Osteocyte (in vitro differentiated cells): ENCODE measurements at regions not wholly inside any gene's neighbourhood (a gene's known extent, or its start where the extent isn't known, plus 50 kb on each side); places are given as distances from the start of the nearest gene placed in this dataset.

Experiments
- DNase-seq: peaks from one replicate; pipeline ENCODE4 v3.0.0; 2021; ENCODE audit warnings: mixed read lengths; ENCODE audit not compliant: unreplicated experiment; ENCODE audit errors: extremely low spot score
- H3K27ac Mint-ChIP-seq: one replicate; pipeline ENCODE4 v1.8.0; 2021; ENCODE audit warnings: mild to moderate bottlenecking, mixed read lengths; ENCODE audit not compliant: unreplicated experiment
- H3K27me3 Mint-ChIP-seq: one replicate; pipeline ENCODE4 v1.8.0; 2021; ENCODE audit warnings: mixed read lengths; ENCODE audit not compliant: unreplicated experiment
- H3K36me3 Mint-ChIP-seq: one replicate; pipeline ENCODE4 v1.8.0; 2021; ENCODE audit warnings: mixed read lengths; ENCODE audit not compliant: unreplicated experiment
- H3K4me1 Mint-ChIP-seq: one replicate; pipeline ENCODE4 v1.8.0; 2021; ENCODE audit warnings: mixed read lengths; ENCODE audit not compliant: unreplicated experiment
- H3K4me3 Mint-ChIP-seq: one replicate; pipeline ENCODE4 v1.8.0; 2021; ENCODE audit warnings: mild to moderate bottlenecking, moderate library complexity, mixed read lengths; ENCODE audit not compliant: unreplicated experiment
- H3K9me3 Mint-ChIP-seq: one replicate; pipeline ENCODE4 v1.8.0; 2021; ENCODE audit warnings: mixed read lengths; ENCODE audit not compliant: unreplicated experiment
- CTCF ChIP-seq: fragments of 200-600 bp; sonication (generic); IDR thresholded peaks from 2 replicates; pipeline ENCODE4 v1.5.0; 2021; ENCODE audit warnings: antibody characterized with exemption, mild to moderate bottlenecking, moderate library complexity

GRCh38 chr13:82118589-82118988 lies 1763.7 kb downstream of the SLITRK1 start:
- DNase-seq, result no peak
- H3K36me3 Mint-ChIP-seq, result no peaks in the 10 kb centered on the region
- no peak overlapping the region for H3K4me3 Mint-ChIP-seq
- H3K9me3 Mint-ChIP-seq, result peaks cover 4% of the 10 kb centered on the region
- TF ChIP-seq CTCF, result no peak
- H3K27ac Mint-ChIP-seq, result no peak overlapping the region
- H3K27me3 Mint-ChIP-seq, result no peaks in the 10 kb centered on the region
- no peaks in the 10 kb centered on the region for H3K4me1 Mint-ChIP-seq

- TF ChIP-seq CTCF, result no peak
- H3K9me3 Mint-ChIP-seq, result peaks cover 7% of the 10 kb centered on the region
- H3K4me1 Mint-ChIP-seq, result no peaks in the 10 kb centered on the region
- DNase-seq, result no peak
- H3K27me3 Mint-ChIP-seq, result no peaks in the 10 kb centered on the region
- no peak overlapping the region for H3K27ac Mint-ChIP-seq
- H3K36me3 Mint-ChIP-seq, result no peaks in the 10 kb centered on the region
- H3K4me3 Mint-ChIP-seq, result no peak overlapping the region
These were observed 1765.8 kb downstream of the SLITRK1 start for GRCh38 chr13:82116422-82116989.

- no peak overlapping the region for H3K27ac Mint-ChIP-seq
- no peak for DNase-seq
- no peak for TF ChIP-seq CTCF
- no peaks in the 10 kb centered on the region for H3K4me1 Mint-ChIP-seq
- H3K4me3 Mint-ChIP-seq, result no peak overlapping the region
- H3K27me3 Mint-ChIP-seq, result peaks cover 5% of the 10 kb centered on the region
- peaks cover 12% of the 10 kb centered on the region for H3K9me3 Mint-ChIP-seq
- H3K36me3 Mint-ChIP-seq, result no peaks in the 10 kb centered on the region
These were observed 1766.9 kb downstream of the SLITRK1 start for GRCh38 chr13:82115391-82115790.

GRCh38 chr13:82096256-82096655 lies 1755.3 kb upstream of the SPRY2 start:
- no peaks in the 10 kb centered on the region for H3K36me3 Mint-ChIP-seq
- no peak for TF ChIP-seq CTCF

GRCh38 chr13:82092312-82092711 lies 1751.4 kb upstream of the SPRY2 start:
- Mint-ChIP-seq H3K4me1 (no peaks in the 10 kb centered on the region), H3K36me3 (no peaks in the 10 kb centered on the region), H3K27me3 (no peaks in the 10 kb centered on the region), H3K27ac (no peak overlapping the region), H3K9me3 (peaks cover 4% of the 10 kb centered on the region), H3K4me3 (no peak overlapping the region)
- TF ChIP-seq CTCF, result no peak
- DNase-seq, result no peak

More at GRCh38 chr13:82096256-82096655, 1755.3 kb upstream of the SPRY2 start:
- no peaks in the 10 kb centered on the region for H3K4me1 Mint-ChIP-seq
- DNase-seq, result no peak
- peaks cover 4% of the 10 kb centered on the region for H3K9me3 Mint-ChIP-seq
- H3K27me3 Mint-ChIP-seq, result no peaks in the 10 kb centered on the region
- no peak overlapping the region for H3K27ac Mint-ChIP-seq
- no peak overlapping the region for H3K4me3 Mint-ChIP-seq
